HUES64 (cell line): ENCODE measurements at regions not wholly inside any gene's neighbourhood (a gene's known extent, or its start where the extent isn't known, plus 50 kb on each side); places are given as distances from the start of the nearest gene placed in this dataset.

Source experiments
- H3K27ac ChIP-seq: 2 replicates; pipeline ENCODE4 v1.7.0; 2013; ENCODE audit warnings: low read depth, low read length, inconsistent platforms
- H3K27me3 ChIP-seq: 2 replicates; pipeline ENCODE4 v1.6.1; 2013; ENCODE audit warnings: mild to moderate bottlenecking, low read length; ENCODE audit not compliant: insufficient read depth
- H3K36me3 ChIP-seq: 2 replicates; pipeline ENCODE4 v1.6.1; 2013; ENCODE audit warnings: mild to moderate bottlenecking, low read length; ENCODE audit not compliant: insufficient read depth
- H3K4me1 ChIP-seq: 2 replicates; pipeline ENCODE4 v1.6.1; 2013; ENCODE audit warnings: mild to moderate bottlenecking, low read length, moderate library complexity; ENCODE audit not compliant: insufficient read depth
- H3K4me3 ChIP-seq: 2 replicates; pipeline ENCODE4 v1.5.1; 2013; ENCODE audit warnings: mild to moderate bottlenecking, low read length, moderate library complexity
- H3K9ac ChIP-seq: 2 replicates; pipeline ENCODE4 v1.6.1; 2013; ENCODE audit warnings: mild to moderate bottlenecking, low read depth, low read length
- H3K9me3 ChIP-seq: 2 replicates; pipeline ENCODE4 v1.6.1; 2013; ENCODE audit warnings: low read depth, low read length; ENCODE audit not compliant: insufficient read depth
- WGBS: fragments of 150-250, 120-280 bp; methylation state at CpG from one replicate; pipeline ENCODE4 v1.1.7; 2013; ENCODE audit warnings: missing lambda C conversion rate; 5-methylcytosine and 5-hydroxymethylcytosine counted together

- Histone ChIP-seq H3K9ac (no peak overlapping the region), H3K9me3 (no peaks in the 10 kb centered on the region), H3K36me3 (no peaks in the 10 kb centered on the region), H3K4me3 (no peak overlapping the region), H3K4me1 (0 out of 2 replicates have a peak, but pooled peaks cover 6% of the 10 kb centered on the region), H3K27me3 (no peaks in the 10 kb centered on the region), H3K27ac (no peak overlapping the region)
- WGBS: 96% methylated on average over 4 of the region's 4 CpGs
These were observed 145.0 kb upstream of the CDH10 start for GRCh38 chr5:24789611-24790351.

GRCh38 chr5:24788829-24789514, 144.2 kb upstream of the CDH10 start:
- Histone ChIP-seq H3K27me3 (no peaks in the 10 kb centered on the region), H3K4me3 (no peak overlapping the region), H3K9me3 (no peaks in the 10 kb centered on the region), H3K4me1 (0 out of 2 replicates have a peak, but pooled peaks cover 6% of the 10 kb centered on the region), H3K9ac (no peak overlapping the region), H3K36me3 (no peaks in the 10 kb centered on the region), H3K27ac (no peak overlapping the region)
- WGBS: 85% methylated on average over 2 of the region's 2 CpGs

GRCh38 chr5:24786108-24786507, 141.3 kb upstream of the CDH10 start:
- 82% methylated on average over 3 of the region's 4 CpGs for WGBS

GRCh38 chr5:24783596-24783995, 138.8 kb upstream of the CDH10 start:
- H3K9ac ChIP-seq: no peak overlapping the region

More at GRCh38 chr5:24786108-24786507, 141.3 kb upstream of the CDH10 start:
- Histone ChIP-seq H3K36me3 (no peaks in the 10 kb centered on the region), H3K4me3 (no peak overlapping the region), H3K9me3 (no peaks in the 10 kb centered on the region), H3K27ac (no peak overlapping the region), H3K9ac (no peak overlapping the region), H3K4me1 (0 out of 2 replicates have a peak, but pooled peaks cover 6% of the 10 kb centered on the region), H3K27me3 (no peaks in the 10 kb centered on the region)

GRCh38 chr5:24777392-24777791, 132.6 kb upstream of the CDH10 start:
- Histone ChIP-seq H3K4me1 (no peaks in the 10 kb centered on the region), H3K4me3 (no peak overlapping the region), H3K27ac (no peak overlapping the region), H3K36me3 (no peaks in the 10 kb centered on the region), H3K27me3 (no peaks in the 10 kb centered on the region), H3K9me3 (no peaks in the 10 kb centered on the region), H3K9ac (no peak overlapping the region)
- WGBS: 96% methylated on average over 8 of the region's 10 CpGs

More at GRCh38 chr5:24783596-24783995, 138.8 kb upstream of the CDH10 start:
- H3K4me1 ChIP-seq: 0 out of 2 replicates have a peak, but pooled peaks cover 6% of the 10 kb centered on the region
- H3K9me3 ChIP-seq: no peaks in the 10 kb centered on the region
- no peaks in the 10 kb centered on the region for H3K27me3 ChIP-seq
- H3K4me3 ChIP-seq: no peak overlapping the region
- H3K36me3 ChIP-seq: no peaks in the 10 kb centered on the region
- H3K27ac ChIP-seq: no peak overlapping the region

- Histone ChIP-seq H3K4me1 (no peaks in the 10 kb centered on the region), H3K4me3 (no peak overlapping the region), H3K36me3 (no peaks in the 10 kb centered on the region), H3K27ac (no peak overlapping the region), H3K27me3 (no peaks in the 10 kb centered on the region), H3K9me3 (no peaks in the 10 kb centered on the region), H3K9ac (no peak overlapping the region)
- 85% methylated on average over 1 of the region's 1 CpG for WGBS
These were observed 128.5 kb upstream of the CDH10 start for GRCh38 chr5:24773261-24773660.

- Histone ChIP-seq H3K27ac (no peak overlapping the region), H3K9ac (no peak overlapping the region), H3K36me3 (no peaks in the 10 kb centered on the region), H3K4me3 (no peak overlapping the region), H3K4me1 (no peaks in the 10 kb centered on the region), H3K27me3 (no peaks in the 10 kb centered on the region), H3K9me3 (peaks cover 4% of the 10 kb centered on the region; the same call in 1 of the 2 replicates)
These were observed 122.3 kb upstream of the CDH10 start for GRCh38 chr5:24767086-24767485.

GRCh38 chr5:24765219-24765618, 120.4 kb upstream of the CDH10 start:
- H3K27ac ChIP-seq: no peak overlapping the region
- H3K9ac ChIP-seq: no peak overlapping the region
- H3K27me3 ChIP-seq: no peaks in the 10 kb centered on the region
- no peaks in the 10 kb centered on the region for H3K4me1 ChIP-seq
- no peak overlapping the region for H3K4me3 ChIP-seq
- peaks cover 9% of the 10 kb centered on the region for H3K9me3 ChIP-seq
- 88% methylated on average over 1 of the region's 1 CpG for WGBS
- no peaks in the 10 kb centered on the region for H3K36me3 ChIP-seq

- Histone ChIP-seq H3K9ac (no peak overlapping the region), H3K4me1 (no peaks in the 10 kb centered on the region), H3K36me3 (no peaks in the 10 kb centered on the region), H3K27me3 (no peaks in the 10 kb centered on the region), H3K4me3 (no peak overlapping the region), H3K27ac (no peak overlapping the region), H3K9me3 (no peaks in the 10 kb centered on the region)
- 92% methylated on average over 3 of the region's 3 CpGs for WGBS
These were observed 105.6 kb upstream of the CDH10 start for GRCh38 chr5:24750355-24750754.

- WGBS: 96% methylated on average over 3 of the region's 3 CpGs
These were observed 104.9 kb upstream of the CDH10 start for GRCh38 chr5:24749701-24750100.

GRCh38 chr5:24747327-24747726, 102.5 kb upstream of the CDH10 start:
- Histone ChIP-seq H3K27ac (no peak overlapping the region), H3K4me1 (no peaks in the 10 kb centered on the region), H3K9me3 (no peaks in the 10 kb centered on the region), H3K36me3 (no peaks in the 10 kb centered on the region), H3K27me3 (no peaks in the 10 kb centered on the region), H3K9ac (no peak overlapping the region), H3K4me3 (no peak overlapping the region)
- WGBS: 91% methylated on average over 6 of the region's 6 CpGs

More at GRCh38 chr5:24749701-24750100, 104.9 kb upstream of the CDH10 start:
- Histone ChIP-seq H3K9me3 (no peaks in the 10 kb centered on the region), H3K27me3 (no peaks in the 10 kb centered on the region), H3K27ac (no peak overlapping the region), H3K9ac (no peak overlapping the region), H3K4me3 (no peak overlapping the region), H3K4me1 (no peaks in the 10 kb centered on the region), H3K36me3 (no peaks in the 10 kb centered on the region)
